ENCODE measurements at regions not wholly inside any gene's neighbourhood (a gene's known extent, or its start where the extent isn't known, plus 50 kb on each side); places are given as distances from the start of the nearest gene placed in this dataset.
"Not testable (repeated sequence)": the region's sequence is repeated elsewhere in the genome, so short reads cannot be mapped to it uniquely, and the experiment has no call there.

- DNase-seq (ENCODE audit: low spot score): not testable (repeated sequence)
Measured at GRCh38 chr20:5452691-5453090, 135.9 kb upstream of the PROKR2 start.

GRCh38 chr20:5452286-5452685, 135.5 kb upstream of the PROKR2 start:
- DNase-seq (ENCODE audit: low spot score): not testable (repeated sequence)

- no peak for DNase-seq (ENCODE audit: low spot score)
Measured at GRCh38 chr20:5451643-5452210, 135.0 kb upstream of the PROKR2 start.

GRCh38 chr20:5448449-5449118, 131.8 kb upstream of the PROKR2 start:
- DNase-seq (ENCODE audit: low spot score): peak; percentile 74

GRCh38 chr20:5447188-5447587, 130.4 kb upstream of the PROKR2 start:
- DNase-seq (ENCODE audit: low spot score): no peak

- no peak for DNase-seq (ENCODE audit: low spot score)
Measured at GRCh38 chr20:5445611-5446010, 128.9 kb upstream of the PROKR2 start.

GRCh38 chr20:5442101-5442500, 125.3 kb upstream of the PROKR2 start:
- DNase-seq (ENCODE audit: low spot score): no peak

GRCh38 chr20:5434116-5434515, 117.4 kb upstream of the PROKR2 start:
- DNase-seq (ENCODE audit: low spot score): no peak

- no peak for DNase-seq (ENCODE audit: low spot score)
Measured at GRCh38 chr20:5433352-5433751, 116.6 kb upstream of the PROKR2 start.

- no peak for DNase-seq (ENCODE audit: low spot score)
Measured at GRCh38 chr20:5432030-5432429, 115.3 kb upstream of the PROKR2 start.

- no peak for DNase-seq (ENCODE audit: low spot score)
Measured at GRCh38 chr20:5430670-5431069, 113.9 kb upstream of the PROKR2 start.

GRCh38 chr20:5426026-5426425, 109.3 kb upstream of the PROKR2 start:
- DNase-seq (ENCODE audit: low spot score): no peak

GRCh38 chr20:5416086-5416485, 99.3 kb upstream of the PROKR2 start:
- DNase-seq (ENCODE audit: low spot score): no peak

GRCh38 chr20:5413394-5413793, 96.6 kb upstream of the PROKR2 start:
- no peak for DNase-seq (ENCODE audit: low spot score)

- DNase-seq (ENCODE audit: low spot score): no peak
Measured at GRCh38 chr20:5410470-5410869, 93.7 kb upstream of the PROKR2 start.

GRCh38 chr20:5402903-5403531, 86.3 kb upstream of the PROKR2 start:
- DNase-seq (ENCODE audit: low spot score): peak; percentile 56

- DNase-seq (ENCODE audit: low spot score): peak; percentile 71
Measured at GRCh38 chr20:5401277-5401875, 84.6 kb upstream of the PROKR2 start.

- no peak for DNase-seq (ENCODE audit: low spot score)
Measured at GRCh38 chr20:5400164-5400762, 83.5 kb upstream of the PROKR2 start.

GRCh38 chr20:5397393-5397792, 80.6 kb upstream of the PROKR2 start:
- no peak for DNase-seq (ENCODE audit: low spot score)

GRCh38 chr20:5395932-5396727, 79.4 kb upstream of the PROKR2 start:
- DNase-seq (ENCODE audit: low spot score): no peak

GRCh38 chr20:5393218-5393870, 76.6 kb upstream of the PROKR2 start:
- peak; percentile 77 for DNase-seq (ENCODE audit: low spot score)
